GM19043 (cell line): ENCODE measurements at regions not wholly inside any gene's neighbourhood (a gene's known extent, or its start where the extent isn't known, plus 50 kb on each side); places are given as distances from the start of the nearest gene placed in this dataset.

Experiments
- ATAC-seq: cut with Tn5 transposase; IDR thresholded peaks from one replicate; pipeline ENCODE4 v1.9.1; 2021; ENCODE audit warnings: low read depth; ENCODE audit not compliant: unreplicated experiment

- ATAC-seq, result no peak
These were observed 409.6 kb upstream of the USP24 start for GRCh38 chr1:55624766-55625165.

- no peak for ATAC-seq
These were observed 408.1 kb upstream of the USP24 start for GRCh38 chr1:55623311-55623710.

GRCh38 chr1:55622074-55622473 lies 406.9 kb upstream of the USP24 start:
- ATAC-seq, result no peak

- no peak for ATAC-seq
These were observed 403.0 kb upstream of the USP24 start for GRCh38 chr1:55618199-55618598.

GRCh38 chr1:55617288-55617982 lies 402.3 kb upstream of the USP24 start:
- ATAC-seq, result no peak

- no peak for ATAC-seq
These were observed 397.8 kb upstream of the USP24 start for GRCh38 chr1:55612988-55613387.

- ATAC-seq, result no peak
These were observed 396.0 kb upstream of the USP24 start for GRCh38 chr1:55611123-55611522.

- ATAC-seq, result no peak
These were observed 395.0 kb upstream of the USP24 start for GRCh38 chr1:55610203-55610602.

GRCh38 chr1:55609630-55610029 lies 394.5 kb upstream of the USP24 start:
- ATAC-seq, result no peak

- no peak for ATAC-seq
These were observed 390.0 kb upstream of the USP24 start for GRCh38 chr1:55605155-55605554.

- no peak for ATAC-seq
These were observed 389.6 kb upstream of the USP24 start for GRCh38 chr1:55604749-55605148.

- no peak for ATAC-seq
These were observed 389.0 kb upstream of the USP24 start for GRCh38 chr1:55604179-55604578.

- ATAC-seq, result no peak
These were observed 385.1 kb upstream of the USP24 start for GRCh38 chr1:55600242-55600641.

GRCh38 chr1:55597910-55598309 lies 382.7 kb upstream of the USP24 start:
- no peak for ATAC-seq

- ATAC-seq, result no peak
These were observed 379.5 kb upstream of the USP24 start for GRCh38 chr1:55594701-55595100.

- ATAC-seq, result no peak
These were observed 378.1 kb upstream of the USP24 start for GRCh38 chr1:55593298-55593697.

- no peak for ATAC-seq
These were observed 377.0 kb upstream of the USP24 start for GRCh38 chr1:55592122-55592521.

GRCh38 chr1:55589671-55590297 lies 374.6 kb upstream of the USP24 start:
- ATAC-seq, result no peak

GRCh38 chr1:55588309-55588708 lies 373.1 kb upstream of the USP24 start:
- no peak for ATAC-seq

GRCh38 chr1:55586771-55587170 lies 371.6 kb upstream of the USP24 start:
- no peak for ATAC-seq

- ATAC-seq, result no peak
These were observed 370.2 kb upstream of the USP24 start for GRCh38 chr1:55585402-55585792.
